ENCODE measurements at regions not wholly inside any gene's neighbourhood (a gene's known extent, or its start where the extent isn't known, plus 50 kb on each side); places are given as distances from the start of the nearest gene placed in this dataset.

DNA sequence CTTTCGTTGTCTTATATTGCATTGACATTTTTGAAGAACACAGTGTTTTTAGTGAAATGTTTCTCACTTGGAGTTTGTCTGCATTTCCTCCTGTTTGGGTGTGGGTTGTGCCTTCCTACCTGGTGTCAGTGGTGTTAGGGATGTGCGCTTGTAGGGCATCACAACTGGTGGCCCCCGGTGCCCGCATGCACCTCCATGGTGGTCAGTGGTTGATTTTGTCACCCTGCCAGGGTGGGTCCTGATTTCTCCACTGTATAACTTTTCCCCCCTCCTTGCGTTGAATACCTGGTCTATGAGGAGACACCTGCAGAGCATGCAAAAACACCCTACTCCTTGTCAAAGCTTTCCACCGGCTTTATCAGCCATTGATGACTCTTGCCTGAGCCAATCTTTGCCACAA lies 132.9 kb downstream of the BARX1 start:
- H3K27me3 ChIP-seq (ENCODE audit: control insufficient read depth, insufficient read depth, low read length) = no peaks in the 10 kb centered on the region
- no peak overlapping the region for H3K27ac ChIP-seq
- no peak overlapping the region for H3K4me3 ChIP-seq (ENCODE audit: low read depth, low read length)
- TF ChIP-seq, protein P1, sequence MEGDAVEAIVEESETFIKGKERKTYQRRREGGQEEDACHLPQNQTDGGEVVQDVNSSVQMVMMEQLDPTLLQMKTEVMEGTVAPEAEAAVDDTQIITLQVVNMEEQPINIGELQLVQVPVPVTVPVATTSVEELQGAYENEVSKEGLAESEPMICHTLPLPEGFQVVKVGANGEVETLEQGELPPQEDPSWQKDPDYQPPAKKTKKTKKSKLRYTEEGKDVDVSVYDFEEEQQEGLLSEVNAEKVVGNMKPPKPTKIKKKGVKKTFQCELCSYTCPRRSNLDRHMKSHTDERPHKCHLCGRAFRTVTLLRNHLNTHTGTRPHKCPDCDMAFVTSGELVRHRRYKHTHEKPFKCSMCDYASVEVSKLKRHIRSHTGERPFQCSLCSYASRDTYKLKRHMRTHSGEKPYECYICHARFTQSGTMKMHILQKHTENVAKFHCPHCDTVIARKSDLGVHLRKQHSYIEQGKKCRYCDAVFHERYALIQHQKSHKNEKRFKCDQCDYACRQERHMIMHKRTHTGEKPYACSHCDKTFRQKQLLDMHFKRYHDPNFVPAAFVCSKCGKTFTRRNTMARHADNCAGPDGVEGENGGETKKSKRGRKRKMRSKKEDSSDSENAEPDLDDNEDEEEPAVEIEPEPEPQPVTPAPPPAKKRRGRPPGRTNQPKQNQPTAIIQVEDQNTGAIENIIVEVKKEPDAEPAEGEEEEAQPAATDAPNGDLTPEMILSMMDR (IDR thresholded peaks at IDR 0.05) = no peak
- no peaks in the 10 kb centered on the region for H3K4me1 ChIP-seq
- no peak overlapping the region for H2AFZ ChIP-seq
- H3K9ac ChIP-seq = no peak overlapping the region
- H3K79me2 ChIP-seq = no peaks in the 10 kb centered on the region
- no peak overlapping the region for H3K4me2 ChIP-seq (ENCODE audit: low read length)
- H3K9me3 ChIP-seq (ENCODE audit: control insufficient read depth, low read length) = no peaks in the 10 kb centered on the region
- H3K36me3 ChIP-seq (ENCODE audit: control insufficient read depth, insufficient read depth, low read length) = no peaks in the 10 kb centered on the region

DNA sequence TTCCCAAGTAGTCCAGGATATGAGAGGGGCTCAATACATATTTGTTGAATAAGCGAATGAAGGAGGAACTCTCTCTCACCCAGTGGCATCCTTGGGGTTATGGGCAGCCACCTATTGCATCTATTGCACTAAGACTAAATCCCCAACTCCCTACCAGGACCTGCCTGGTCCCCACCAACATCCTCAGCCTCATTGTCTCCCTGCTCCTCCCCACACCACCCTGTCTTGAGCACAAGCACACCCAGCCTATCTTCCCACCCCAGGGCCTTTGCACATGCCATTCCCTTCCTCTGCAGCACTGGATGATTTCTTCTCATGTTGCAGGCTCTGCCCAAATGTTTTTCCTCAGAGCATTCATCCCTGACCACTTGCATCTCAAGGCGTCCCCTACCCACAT lies 133.8 kb downstream of the BARX1 start:
- Histone ChIP-seq H3K79me2 (no peaks in the 10 kb centered on the region), H3K36me3 (ENCODE audit: control insufficient read depth, insufficient read depth, low read length) (no peaks in the 10 kb centered on the region), H3K9ac (no peak overlapping the region), H3K27ac (no peak overlapping the region), H2AFZ (no peak overlapping the region), H3K9me3 (ENCODE audit: control insufficient read depth, low read length) (no peaks in the 10 kb centered on the region), H3K4me2 (ENCODE audit: low read length) (no peak overlapping the region), H3K4me3 (ENCODE audit: low read depth, low read length) (no peak overlapping the region), H3K27me3 (ENCODE audit: control insufficient read depth, insufficient read depth, low read length) (no peaks in the 10 kb centered on the region), H3K4me1 (no peaks in the 10 kb centered on the region)
- TF ChIP-seq, protein P1 (IDR thresholded peaks at IDR 0.05) = no peak

DNA sequence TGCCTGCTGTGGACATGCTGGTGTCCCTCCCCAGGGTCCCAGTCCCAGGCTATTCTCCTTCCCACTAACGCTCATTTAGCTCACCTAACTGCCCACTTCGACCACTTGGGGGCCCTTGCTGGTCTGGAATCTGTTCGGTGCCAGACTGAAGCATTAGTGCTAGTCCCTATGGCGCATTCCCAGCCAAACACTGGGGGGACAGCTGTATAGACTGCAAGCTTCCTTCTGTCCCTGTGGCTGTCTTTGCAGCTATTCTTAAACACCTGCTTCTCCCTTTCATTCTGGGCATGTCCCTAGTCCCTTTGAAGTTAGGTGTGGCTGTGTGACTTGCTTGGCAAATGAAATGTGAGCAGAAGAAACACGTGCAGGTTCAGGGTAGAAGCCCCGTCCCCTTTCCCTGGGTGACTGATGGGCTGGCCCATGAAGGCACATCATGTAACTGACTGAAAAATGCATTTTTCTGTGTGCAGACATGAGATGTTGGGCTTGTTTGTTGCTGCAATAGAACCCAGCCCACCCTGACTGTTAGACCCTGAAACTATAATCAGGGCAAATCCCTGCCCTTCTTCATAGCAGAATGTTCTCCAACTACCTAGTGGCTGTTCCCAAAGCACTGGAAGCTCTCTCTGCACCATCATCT lies 134.4 kb downstream of the BARX1 start:
- Histone ChIP-seq H3K79me2 (no peaks in the 10 kb centered on the region), H3K36me3 (ENCODE audit: control insufficient read depth, insufficient read depth, low read length) (no peaks in the 10 kb centered on the region), H3K27ac (no peak overlapping the region), H3K9me3 (ENCODE audit: control insufficient read depth, low read length) (no peaks in the 10 kb centered on the region), H3K9ac (no peak overlapping the region), H3K27me3 (ENCODE audit: control insufficient read depth, insufficient read depth, low read length) (no peaks in the 10 kb centered on the region), H3K4me3 (ENCODE audit: low read depth, low read length) (no peak overlapping the region), H3K4me2 (ENCODE audit: low read length) (no peak overlapping the region), H3K4me1 (no peaks in the 10 kb centered on the region), H2AFZ (no peak overlapping the region)
- TF ChIP-seq, protein P1 (IDR thresholded peaks at IDR 0.05) = no peak

DNA sequence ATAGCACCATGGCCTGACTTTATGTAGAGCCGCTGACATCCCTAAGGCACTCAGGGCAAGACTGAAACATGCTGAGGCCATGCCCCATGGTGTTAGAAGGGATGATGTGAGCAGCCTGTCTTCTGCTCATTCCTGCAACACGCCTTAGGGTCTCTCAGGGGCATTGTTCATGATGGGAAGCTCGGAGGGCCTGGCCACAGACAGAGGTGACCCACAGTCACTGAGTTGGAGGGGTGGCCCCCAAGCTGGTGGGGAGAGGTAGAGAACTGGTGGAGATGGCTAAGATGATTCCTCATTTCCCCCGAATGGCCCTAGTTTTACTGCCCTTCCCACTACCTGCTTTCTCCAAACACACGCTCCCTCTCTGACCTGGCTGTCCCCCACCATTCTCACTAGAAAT lies 135.2 kb downstream of the BARX1 start:
- no peaks in the 10 kb centered on the region for H3K79me2 ChIP-seq

More for the DNA sequence above, 135.2 kb downstream of the BARX1 start:
- H3K9me3 ChIP-seq (ENCODE audit: control insufficient read depth, low read length) = no peaks in the 10 kb centered on the region
- no peaks in the 10 kb centered on the region for H3K4me1 ChIP-seq
- H3K36me3 ChIP-seq (ENCODE audit: control insufficient read depth, insufficient read depth, low read length) = no peaks in the 10 kb centered on the region
- H3K9ac ChIP-seq = no peak overlapping the region
- TF ChIP-seq, protein P1 (IDR thresholded peaks at IDR 0.05) = no peak
- H3K27me3 ChIP-seq (ENCODE audit: control insufficient read depth, insufficient read depth, low read length) = no peaks in the 10 kb centered on the region
- no peak overlapping the region for H2AFZ ChIP-seq
- no peak overlapping the region for H3K4me3 ChIP-seq (ENCODE audit: low read depth, low read length)
- H3K4me2 ChIP-seq (ENCODE audit: low read length) = no peak overlapping the region
- H3K27ac ChIP-seq = no peak overlapping the region

All from parathyroid adenoma (tissue), 2 donors.